ENCODE measurements at regions not wholly inside any gene's neighbourhood (a gene's known extent, or its start where the extent isn't known, plus 50 kb on each side); places are given as distances from the start of the nearest gene placed in this dataset.

GRCh38 chr4:89486042-89486441, 178.4 kb upstream of the GPRIN3 start:
- TF ChIP-seq CTCF (IDR thresholded peaks at IDR 0.05) (no peak), EP300 (IDR thresholded peaks at IDR 0.05) (no peak)
